Tibial nerve (tissue), 3 donors: ENCODE measurements at regions not wholly inside any gene's neighbourhood (a gene's known extent, or its start where the extent isn't known, plus 50 kb on each side); places are given as distances from the start of the nearest gene placed in this dataset.

Experiments
- POLR2A ChIP-seq, 2 donors: fragments of 450-650 bp; IDR thresholded peaks; one replicate each; pipeline ENCODE4 v1.6.1; 2017; ENCODE audit warnings: antibody characterized with exemption in 2 of 2, mild to moderate bottlenecking in 2 of 2, moderate library complexity in 2 of 2
- TF ChIP-seq, protein P1 (sequence below), 5 experiments: fragments of 200-600 bp in 3 of 5; fragments of 450-650 bp in 2 of 5; sonication (generic) in 3 of 5; IDR thresholded peaks; one replicate each; pipeline ENCODE4 v1.5.1; 2016 to 2019; ENCODE audit warnings: antibody characterized with exemption in 5 of 5, mild to moderate bottlenecking in 3 of 5, moderate library complexity in 2 of 5

DNA sequence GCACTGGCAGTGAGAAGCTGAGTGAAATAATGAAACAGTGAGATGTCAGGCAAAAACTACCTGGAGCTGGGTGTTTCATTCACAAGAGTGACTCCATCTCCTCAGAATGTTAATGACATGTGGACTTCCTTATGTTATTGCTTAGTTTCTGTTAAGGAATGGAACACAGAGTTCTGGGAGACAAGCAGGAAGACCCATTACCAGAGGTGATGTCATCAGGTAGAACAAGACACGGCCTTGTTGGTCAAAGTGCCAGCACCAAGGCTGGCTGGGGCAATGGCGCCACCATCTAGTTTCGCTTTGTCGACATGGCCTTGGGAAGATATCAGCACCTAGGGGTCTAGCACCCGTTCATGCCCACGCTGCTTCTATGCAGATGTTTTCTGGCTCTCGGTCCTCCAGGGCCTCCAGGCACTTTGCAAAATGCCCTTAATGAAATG is 252.2 kb downstream of the FAM43A start:
- no peak for TF ChIP-seq POLR2A (IDR thresholded peaks at IDR 0.05)
- TF ChIP-seq, protein P1, sequence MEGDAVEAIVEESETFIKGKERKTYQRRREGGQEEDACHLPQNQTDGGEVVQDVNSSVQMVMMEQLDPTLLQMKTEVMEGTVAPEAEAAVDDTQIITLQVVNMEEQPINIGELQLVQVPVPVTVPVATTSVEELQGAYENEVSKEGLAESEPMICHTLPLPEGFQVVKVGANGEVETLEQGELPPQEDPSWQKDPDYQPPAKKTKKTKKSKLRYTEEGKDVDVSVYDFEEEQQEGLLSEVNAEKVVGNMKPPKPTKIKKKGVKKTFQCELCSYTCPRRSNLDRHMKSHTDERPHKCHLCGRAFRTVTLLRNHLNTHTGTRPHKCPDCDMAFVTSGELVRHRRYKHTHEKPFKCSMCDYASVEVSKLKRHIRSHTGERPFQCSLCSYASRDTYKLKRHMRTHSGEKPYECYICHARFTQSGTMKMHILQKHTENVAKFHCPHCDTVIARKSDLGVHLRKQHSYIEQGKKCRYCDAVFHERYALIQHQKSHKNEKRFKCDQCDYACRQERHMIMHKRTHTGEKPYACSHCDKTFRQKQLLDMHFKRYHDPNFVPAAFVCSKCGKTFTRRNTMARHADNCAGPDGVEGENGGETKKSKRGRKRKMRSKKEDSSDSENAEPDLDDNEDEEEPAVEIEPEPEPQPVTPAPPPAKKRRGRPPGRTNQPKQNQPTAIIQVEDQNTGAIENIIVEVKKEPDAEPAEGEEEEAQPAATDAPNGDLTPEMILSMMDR (IDR thresholded peaks at IDR 0.05) = no peak
